GM19455 (cell line): ENCODE measurements at regions not wholly inside any gene's neighbourhood (a gene's known extent, or its start where the extent isn't known, plus 50 kb on each side); places are given as distances from the start of the nearest gene placed in this dataset.

ENCODE experiments used
- ATAC-seq: cut with Tn5 transposase; IDR thresholded peaks from one replicate; pipeline ENCODE4 v1.9.1; 2021; ENCODE audit not compliant: unreplicated experiment

- ATAC-seq = no peak
These were observed 156.3 kb downstream of the TMX1 start for GRCh38 chr14:51396222-51396815.

- no peak for ATAC-seq
These were observed 158.9 kb downstream of the TMX1 start for GRCh38 chr14:51398898-51399297.

GRCh38 chr14:51400139-51400538 is 160.1 kb downstream of the TMX1 start:
- no peak for ATAC-seq

GRCh38 chr14:51401272-51401671 is 161.2 kb downstream of the TMX1 start:
- no peak for ATAC-seq

- ATAC-seq = no peak
These were observed 161.7 kb downstream of the TMX1 start for GRCh38 chr14:51401756-51402155.

- no peak for ATAC-seq
These were observed 170.8 kb downstream of the TMX1 start for GRCh38 chr14:51410897-51411296.

- ATAC-seq = no peak
These were observed 179.6 kb downstream of the TMX1 start for GRCh38 chr14:51419685-51420084.

- no peak for ATAC-seq
These were observed 182.7 kb downstream of the TMX1 start for GRCh38 chr14:51422704-51423103.

- no peak for ATAC-seq
These were observed 184.0 kb downstream of the TMX1 start for GRCh38 chr14:51424041-51424440.

GRCh38 chr14:51424561-51425251 is 184.7 kb downstream of the TMX1 start:
- no peak for ATAC-seq

GRCh38 chr14:51428981-51429380 is 188.9 kb downstream of the TMX1 start:
- no peak for ATAC-seq

- ATAC-seq = no peak
These were observed 190.0 kb downstream of the TMX1 start for GRCh38 chr14:51430079-51430478.

GRCh38 chr14:51430633-51431032 is 190.6 kb downstream of the TMX1 start:
- no peak for ATAC-seq

- no peak for ATAC-seq
These were observed 191.1 kb downstream of the TMX1 start for GRCh38 chr14:51431033-51431709.

GRCh38 chr14:51431741-51432140 is 191.7 kb downstream of the TMX1 start:
- ATAC-seq = no peak

- ATAC-seq = no peak
These were observed 192.4 kb downstream of the TMX1 start for GRCh38 chr14:51432302-51432948.

GRCh38 chr14:51436630-51437029 is 196.6 kb downstream of the TMX1 start:
- ATAC-seq = no peak

GRCh38 chr14:51439896-51440295 is 199.8 kb downstream of the TMX1 start:
- no peak for ATAC-seq

- ATAC-seq = no peak
These were observed 201.0 kb downstream of the TMX1 start for GRCh38 chr14:51441001-51441400.

GRCh38 chr14:51442513-51443175 is 202.6 kb downstream of the TMX1 start:
- no peak for ATAC-seq
